GM12874 (cell line): ENCODE measurements at regions not wholly inside any gene's neighbourhood (a gene's known extent, or its start where the extent isn't known, plus 50 kb on each side); places are given as distances from the start of the nearest gene placed in this dataset.
A peak's percentile ranks its signal among the peaks of the same experiment; 100 is the strongest.

Experiments used
- CTCF ChIP-seq: IDR thresholded peaks from 2 replicates; pipeline ENCODE4 v1.5.1; 2011; ENCODE audit warnings: low read depth, mild to moderate bottlenecking, control low read depth, low read length, moderate library complexity; ENCODE audit not compliant: insufficient read depth

- no peak for TF ChIP-seq CTCF
Measured at GRCh38 chr3:150237490-150237889, 170.6 kb upstream of the TSC22D2 start.

GRCh38 chr3:150236316-150237082 lies 171.6 kb upstream of the TSC22D2 start:
- no peak for TF ChIP-seq CTCF

- TF ChIP-seq CTCF = no peak
Measured at GRCh38 chr3:150235799-150236198, 172.3 kb upstream of the TSC22D2 start.

GRCh38 chr3:150232992-150233451 lies 175.1 kb upstream of the TSC22D2 start:
- no peak for TF ChIP-seq CTCF

- TF ChIP-seq CTCF = no peak
Measured at GRCh38 chr3:150230037-150230436, 178.1 kb upstream of the TSC22D2 start.

GRCh38 chr3:150227839-150228238 lies 180.3 kb upstream of the TSC22D2 start:
- peak; percentile 86 for TF ChIP-seq CTCF

GRCh38 chr3:150225986-150226385 lies 182.1 kb upstream of the TSC22D2 start:
- no peak for TF ChIP-seq CTCF
